Retina (tissue), 1 donor: ENCODE measurements at regions not wholly inside any gene's neighbourhood (a gene's known extent, or its start where the extent isn't known, plus 50 kb on each side); places are given as distances from the start of the nearest gene placed in this dataset.

Experiments used
- DNase-seq: peaks from one replicate; pipeline ENCODE4 v3.0.0-alpha.2; 2016

DNA sequence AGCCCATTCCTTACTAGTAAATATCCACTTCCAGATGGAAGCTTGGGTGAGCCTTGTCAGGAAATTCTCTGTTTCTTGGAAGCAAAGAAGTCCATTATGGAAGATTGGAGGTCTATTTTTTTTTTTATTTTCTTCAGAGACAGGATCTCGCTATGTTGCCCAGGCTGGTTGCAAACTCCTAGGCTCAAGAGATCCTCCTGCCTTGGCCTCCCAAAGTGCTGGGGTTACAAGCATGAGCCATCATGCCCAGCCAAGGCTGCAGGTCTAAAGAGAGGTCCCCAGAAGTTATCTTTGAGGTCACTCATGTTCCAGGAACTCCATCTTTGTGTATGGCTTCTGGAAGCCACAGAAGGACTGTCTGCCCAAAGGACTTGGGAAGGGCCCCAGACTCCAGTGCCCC lies 255.3 kb downstream of the LY86 start:
- DNase-seq: no peak

DNA sequence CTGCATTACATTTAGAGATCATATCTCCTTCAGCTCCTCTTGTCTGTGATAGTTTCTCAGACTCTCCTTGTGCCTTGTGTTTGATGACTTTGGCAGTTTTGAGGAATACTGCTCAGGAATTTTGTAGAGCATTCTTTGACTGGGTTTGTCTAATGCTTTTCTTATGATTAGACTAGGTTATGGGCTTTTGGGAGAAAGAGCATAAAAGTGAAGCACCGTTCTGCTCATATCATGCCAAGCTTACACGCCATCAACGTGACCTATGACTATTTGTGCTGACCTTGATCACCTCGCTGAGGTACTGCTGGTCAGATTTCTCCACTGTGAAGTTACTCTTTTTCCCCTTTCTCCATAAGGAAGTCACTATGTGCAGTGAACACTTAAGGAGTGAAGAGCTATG lies 256.0 kb downstream of the LY86 start:
- DNase-seq: no peak

DNA sequence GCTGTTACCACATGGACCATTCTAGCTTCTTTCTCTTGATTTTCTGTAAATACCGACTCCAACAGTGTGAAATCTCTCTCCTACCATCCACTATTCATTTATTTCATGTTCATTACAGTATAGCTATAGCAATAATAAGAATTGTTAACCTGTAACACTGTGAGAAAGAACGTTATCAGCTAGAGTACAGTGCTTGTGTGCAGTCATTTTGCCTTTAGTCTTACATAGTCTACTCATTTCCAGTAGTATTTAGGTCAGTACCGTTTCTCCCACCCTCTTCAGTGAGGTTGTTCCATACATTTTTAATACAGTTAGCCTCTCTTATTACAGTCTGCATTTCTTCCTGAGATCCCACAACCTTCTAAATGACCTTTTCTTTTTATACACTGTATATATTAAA lies 257.1 kb downstream of the LY86 start:
- no peak for DNase-seq

DNA sequence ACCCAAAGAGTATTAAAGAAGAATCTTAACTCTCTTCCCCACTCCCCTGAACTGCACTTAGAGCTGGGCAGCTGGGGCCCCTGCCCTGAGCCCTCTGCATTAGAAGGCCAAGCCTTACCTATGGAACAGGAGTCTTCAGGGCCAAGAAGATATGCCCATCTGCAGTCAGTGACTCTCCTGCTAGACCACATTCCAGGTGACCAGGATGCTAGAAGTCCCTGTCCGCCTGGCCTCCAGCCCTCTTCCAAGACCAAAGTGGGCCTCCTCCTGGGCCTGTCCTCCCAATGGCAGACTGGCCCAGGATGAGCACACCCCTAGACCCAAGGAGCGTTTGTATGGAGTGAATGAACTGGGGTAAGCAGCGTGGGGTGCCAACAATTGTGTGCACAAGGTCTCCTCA lies 259.1 kb downstream of the LY86 start:
- DNase-seq: no peak

DNA sequence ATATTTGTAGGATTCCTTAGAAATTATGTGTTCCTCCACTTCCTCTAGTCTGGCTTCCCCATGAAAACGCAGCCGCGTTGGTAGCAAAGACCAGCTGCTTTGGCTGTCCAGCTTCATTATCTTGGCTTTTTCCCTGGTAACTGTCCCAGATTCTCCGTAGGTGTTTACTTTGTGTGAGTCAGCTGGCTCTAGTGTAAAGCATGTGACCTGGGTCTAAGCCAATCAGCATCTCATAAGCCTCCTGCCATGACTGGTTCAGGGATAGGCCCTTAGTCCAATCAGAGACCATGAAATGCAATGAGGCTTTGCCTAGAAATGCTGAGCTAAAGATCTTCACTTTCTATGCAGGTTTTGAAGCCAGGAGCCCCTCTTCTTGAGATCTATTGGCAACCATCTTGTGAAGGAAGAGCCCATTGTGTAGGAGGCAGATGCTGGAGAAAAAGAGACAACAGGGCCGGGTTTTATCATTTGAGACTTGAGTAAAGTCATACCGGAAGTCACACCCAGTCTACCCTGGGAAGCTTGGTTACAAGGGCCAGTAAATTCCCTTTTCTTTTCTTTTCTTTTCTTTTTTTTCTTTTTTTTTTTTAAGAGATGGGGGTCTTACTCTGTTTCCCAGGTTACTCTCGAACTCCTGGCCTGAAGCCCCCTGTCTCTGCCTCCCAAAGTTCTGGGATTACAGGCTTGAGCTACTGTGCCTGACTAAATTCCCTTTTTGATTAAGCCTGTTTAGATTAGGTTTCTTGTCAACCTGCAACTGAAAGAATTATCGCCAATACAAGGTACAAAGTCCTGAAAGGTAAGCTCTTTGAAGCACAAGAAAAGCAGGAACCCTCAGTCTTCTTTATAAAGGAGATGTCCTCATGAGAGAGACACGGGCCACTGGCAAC lies 256.5 kb upstream of the RREB1 start:
- no peak for DNase-seq

DNA sequence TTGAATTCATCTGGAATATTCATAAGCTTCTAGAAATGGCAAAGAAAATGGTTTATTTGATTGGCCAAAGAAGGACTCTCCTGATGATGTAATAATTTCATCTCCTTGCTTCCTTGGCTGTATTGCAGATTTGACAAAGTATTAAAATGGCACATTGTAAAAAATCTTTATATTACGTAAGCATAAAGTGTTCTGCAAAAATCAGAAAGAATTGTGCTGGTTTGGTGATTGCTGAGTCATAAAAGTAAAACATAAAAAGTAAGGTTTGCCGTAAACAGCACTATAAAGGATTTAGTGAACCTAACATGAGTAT lies 255.9 kb upstream of the RREB1 start:
- DNase-seq: no peak

DNA sequence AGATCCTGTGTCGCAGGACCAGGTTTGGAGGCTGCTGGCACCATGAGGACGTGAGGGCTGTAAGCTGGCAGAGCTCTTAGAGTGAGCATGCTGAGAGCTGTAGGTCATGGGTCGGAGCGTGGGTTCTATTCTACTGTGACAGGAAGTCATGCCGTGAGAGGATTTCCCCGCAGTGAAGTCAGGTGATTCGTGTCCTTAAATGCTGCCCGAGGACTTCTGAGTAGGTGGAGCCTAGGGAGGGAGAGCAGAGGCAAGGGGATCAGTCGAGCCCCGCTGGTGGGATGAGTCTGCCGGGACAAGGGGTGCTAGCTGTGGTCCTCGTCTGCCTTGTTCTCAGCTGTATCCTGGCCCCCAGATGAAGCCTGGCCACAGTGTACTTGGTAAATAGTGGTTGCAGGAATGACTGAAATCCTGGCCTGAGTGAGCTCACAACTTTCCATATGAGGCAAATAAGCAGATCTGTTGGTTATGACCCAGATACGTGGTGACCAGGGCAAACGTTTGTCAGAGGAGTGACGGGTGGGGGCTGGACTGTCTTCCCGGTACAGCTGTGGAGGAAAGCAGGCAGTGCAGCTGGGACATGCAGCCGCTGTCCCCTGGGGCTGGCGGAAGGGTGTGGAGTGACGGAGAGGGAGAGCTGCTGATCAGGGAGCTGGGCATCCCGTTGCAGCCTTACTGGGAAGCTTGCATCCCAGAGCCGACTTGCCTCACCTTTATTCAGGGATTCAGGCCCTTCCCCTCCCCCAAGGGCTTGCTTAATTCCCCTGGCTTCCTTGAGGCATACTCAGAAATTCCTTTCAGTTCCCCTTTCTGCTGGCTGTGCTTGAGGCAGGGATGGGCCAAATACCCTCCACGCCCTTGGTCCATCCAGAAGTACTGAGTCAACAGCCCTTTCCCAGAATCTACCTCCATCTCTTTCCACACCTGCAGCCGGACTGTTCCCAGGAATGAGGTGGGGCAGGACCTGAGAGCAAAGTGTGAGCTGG lies 250.9 kb upstream of the RREB1 start:
- DNase-seq: peak; percentile 53

DNA sequence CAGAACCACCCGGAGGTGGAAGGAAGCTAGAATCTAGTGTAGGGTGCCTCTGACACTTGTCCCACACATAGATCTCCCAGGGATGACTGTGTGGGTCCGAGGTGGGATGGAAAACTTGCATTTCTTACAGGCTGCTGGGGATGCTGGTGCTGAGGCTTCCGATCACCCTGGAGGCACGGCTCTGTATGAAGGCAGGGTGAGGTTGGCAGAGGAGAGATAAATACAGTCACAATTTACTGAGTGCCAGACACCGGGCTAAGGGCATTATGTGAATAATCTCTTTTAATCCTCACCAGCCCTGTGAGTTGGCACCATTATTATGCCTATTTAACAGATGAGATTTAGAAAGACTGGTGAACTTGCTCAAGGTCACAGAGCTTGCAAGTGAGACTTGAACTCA lies 250.2 kb upstream of the RREB1 start:
- DNase-seq: no peak

DNA sequence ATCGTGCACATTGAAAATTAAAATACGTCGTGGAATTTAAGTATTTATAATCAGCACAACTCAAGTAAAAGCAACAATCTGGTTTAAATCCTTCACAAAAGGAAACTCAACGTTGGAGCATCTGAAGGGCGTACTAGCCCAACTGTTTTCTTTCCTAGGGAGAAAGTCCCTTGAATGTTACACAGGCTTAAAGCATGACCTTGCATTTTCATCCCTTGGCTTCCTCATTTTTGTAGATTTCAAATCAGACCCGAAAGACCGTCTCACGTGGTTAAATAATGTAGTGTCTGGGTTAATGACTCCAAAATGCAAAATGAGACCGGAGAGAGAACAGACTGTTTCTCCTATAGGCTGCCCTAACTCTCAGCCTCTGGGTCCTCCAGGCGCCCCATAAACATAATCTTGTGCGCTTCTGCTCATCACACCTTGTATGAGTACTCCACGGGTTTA lies 249.2 kb upstream of the RREB1 start:
- no peak for DNase-seq

DNA sequence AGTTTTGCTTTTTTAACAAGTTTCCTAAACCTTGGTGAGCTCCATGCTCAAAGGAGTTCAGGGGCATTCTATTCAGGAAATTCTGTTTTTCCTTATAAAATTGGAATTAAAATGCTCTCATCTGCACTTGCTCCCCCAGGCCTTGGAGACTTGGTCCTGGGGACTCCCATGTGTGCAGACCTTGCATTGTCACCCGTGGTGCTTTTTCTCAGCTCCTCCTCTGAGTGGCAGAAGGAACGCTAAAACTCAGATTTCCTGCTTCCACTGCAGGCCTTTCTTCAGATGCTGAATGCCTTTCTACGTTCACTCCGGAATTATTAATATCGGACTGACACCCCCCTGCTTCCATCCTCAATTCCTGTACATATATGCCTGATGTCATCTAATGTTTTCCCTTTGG lies 248.7 kb upstream of the RREB1 start:
- no peak for DNase-seq

DNA sequence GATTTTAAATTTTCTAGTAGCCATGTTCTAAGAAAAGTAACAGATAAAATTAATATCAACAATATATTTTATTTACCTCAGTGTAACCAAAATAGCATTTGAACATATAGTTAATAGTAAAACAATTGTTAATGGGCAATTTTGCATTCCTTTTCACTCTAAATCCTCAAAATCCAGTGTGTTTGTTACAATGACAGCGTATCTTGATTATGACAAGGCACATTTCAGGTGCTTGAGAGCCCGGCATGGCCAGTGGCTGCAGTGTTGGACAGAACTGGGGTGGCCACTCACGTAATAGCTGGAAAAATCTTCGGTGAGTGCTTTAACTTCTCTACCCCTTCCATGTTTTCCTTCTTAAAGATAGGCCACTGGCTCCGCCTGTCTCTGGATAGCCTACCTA lies 248.0 kb upstream of the RREB1 start:
- DNase-seq: no peak

DNA sequence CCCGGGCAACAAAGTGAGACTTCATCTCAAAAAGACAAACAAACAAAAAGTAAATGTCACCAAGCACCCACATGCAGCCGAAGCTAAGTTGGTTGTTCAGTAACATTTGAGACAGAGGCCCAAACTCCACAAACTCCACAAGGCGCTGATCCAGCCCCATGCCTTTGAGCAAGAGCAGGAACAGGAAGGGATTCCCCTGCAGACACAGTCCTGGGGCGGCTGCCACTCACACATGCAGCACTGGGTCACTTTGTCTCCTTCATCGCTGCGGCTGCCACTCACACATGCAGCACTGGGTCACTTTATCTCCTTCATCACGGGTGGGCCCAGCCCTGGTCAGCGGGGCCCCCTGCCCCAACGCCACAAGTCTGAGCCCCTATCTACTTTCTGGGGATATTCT lies 246.9 kb upstream of the RREB1 start:
- no peak for DNase-seq

DNA sequence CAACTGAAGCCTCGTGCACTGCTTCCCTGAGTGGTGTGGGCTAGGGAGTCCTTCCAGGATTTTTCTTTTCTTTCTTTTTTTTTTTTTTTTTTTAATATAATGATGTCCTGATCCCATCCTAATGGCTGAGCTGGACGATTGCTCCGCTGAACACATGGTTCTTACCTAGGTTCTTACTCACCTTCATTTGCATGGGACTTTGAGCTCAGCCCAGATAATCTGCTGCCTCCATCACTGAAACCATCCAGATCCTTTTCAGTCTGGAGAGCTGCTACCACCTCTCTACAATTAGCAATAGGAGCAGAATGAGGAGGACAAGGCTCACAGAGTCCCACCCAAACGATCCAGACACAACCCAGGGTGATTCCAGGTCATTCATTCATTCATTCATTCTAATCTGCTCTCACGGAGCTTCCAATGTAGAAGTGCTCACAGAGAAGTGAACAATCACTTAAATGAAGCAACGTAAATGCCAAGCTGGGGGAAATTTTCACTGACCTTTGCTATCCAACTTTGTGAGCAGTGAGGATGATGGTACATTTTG lies 246.3 kb upstream of the RREB1 start:
- DNase-seq: no peak

DNA sequence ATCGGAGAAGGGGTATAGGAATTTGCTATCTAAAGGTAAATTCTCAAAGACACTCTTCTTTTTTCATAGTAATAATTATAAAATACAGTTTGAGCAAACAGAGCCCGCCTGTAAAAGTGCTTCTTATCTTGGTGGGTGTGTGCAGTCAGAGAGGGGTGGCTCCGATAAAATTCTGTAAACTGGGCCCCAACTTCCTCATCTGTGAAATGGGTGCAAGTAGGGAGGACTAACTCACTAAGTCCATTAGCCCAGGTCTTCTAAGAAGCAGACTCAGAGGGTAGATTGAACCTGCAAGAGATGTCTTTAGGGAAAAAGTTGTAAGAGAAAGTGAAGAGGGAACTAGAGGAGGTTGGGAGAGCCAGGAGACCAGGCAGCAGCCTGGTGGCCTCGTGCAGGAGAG lies 245.8 kb upstream of the RREB1 start:
- DNase-seq: no peak

DNA sequence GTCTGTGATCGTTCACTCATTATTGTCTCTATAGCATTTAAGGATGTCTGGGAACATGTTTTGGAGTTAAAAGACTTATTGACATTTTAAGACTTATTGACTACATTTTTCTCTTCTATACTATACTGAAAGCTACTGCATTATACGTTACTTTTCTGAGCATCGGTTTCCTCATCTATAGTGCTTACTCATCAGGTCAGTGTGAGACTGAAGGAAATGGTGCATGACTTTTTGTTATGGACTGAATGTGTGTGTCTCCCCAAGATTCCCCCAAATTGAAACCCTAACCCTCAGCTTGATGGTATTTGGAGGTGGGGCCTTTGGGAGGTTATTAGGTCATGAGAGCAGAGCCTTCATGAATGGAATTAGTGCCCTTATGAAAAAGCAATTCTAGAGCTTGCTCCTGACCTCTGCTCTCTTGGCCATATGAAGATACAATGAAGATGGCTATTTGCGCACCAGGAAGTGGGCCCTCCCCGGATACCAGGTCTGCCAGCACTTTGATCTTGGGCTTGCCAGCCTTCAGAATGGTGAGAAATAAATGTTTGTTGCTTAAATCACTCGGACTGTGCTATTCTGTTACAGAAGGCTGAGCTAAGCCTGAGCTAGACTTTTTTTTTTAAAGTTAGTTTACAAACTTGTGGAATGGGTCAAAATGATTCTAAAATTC lies 243.7 kb upstream of the RREB1 start:
- DNase-seq: no peak

DNA sequence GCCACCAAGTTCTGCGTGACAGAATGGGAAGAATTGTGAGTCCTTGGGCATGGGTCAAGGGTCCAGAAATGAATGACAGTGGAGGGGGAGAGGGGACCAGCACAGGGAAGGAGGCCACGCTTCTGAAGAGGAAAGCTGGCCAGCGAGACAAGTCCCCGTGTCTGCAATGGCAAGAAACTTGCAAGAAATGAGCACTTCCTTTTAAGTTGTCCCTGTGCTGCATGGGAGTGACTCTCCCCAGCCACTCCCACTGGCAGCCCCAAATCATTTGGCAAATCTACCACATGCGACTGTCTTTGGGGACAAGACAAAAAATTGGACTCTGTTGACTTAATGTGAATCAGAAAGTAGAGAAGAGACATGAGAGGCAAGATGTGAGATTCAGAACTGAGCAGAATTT lies 242.2 kb upstream of the RREB1 start:
- DNase-seq: no peak

DNA sequence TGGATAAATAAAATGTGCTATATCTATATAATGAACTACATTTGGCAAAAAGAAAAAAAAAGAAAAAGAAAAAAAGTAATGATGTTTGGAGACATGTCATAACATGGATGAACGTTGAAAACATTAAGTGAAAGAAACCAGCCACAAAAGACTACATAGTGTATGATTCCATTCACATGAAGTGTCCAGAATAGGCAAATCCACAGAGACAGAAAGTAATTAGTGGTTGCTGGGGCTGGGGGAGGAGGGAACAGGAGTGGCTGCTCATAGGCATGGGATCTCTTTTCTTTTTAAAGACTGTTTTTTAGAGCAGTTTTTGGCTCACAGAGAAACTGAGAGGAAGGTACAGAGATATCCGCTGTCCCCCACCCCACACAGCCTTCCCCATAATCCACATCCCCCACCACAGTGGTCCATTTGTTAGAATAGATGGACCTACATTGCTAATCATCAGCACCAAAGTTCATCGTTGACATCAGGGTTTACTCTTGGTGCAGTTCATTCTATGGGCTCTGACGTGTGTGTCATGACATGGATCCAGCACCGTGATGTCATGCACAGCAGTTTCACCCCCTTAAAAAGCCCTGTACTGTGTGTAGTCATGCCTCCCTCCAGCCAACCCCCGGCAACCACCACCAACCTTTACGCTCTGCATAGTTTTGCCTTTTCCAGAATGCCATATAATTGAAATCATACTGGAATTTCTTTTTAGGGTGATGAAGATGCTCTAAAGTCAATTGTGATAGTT lies 240.9 kb upstream of the RREB1 start:
- DNase-seq: no peak

DNA sequence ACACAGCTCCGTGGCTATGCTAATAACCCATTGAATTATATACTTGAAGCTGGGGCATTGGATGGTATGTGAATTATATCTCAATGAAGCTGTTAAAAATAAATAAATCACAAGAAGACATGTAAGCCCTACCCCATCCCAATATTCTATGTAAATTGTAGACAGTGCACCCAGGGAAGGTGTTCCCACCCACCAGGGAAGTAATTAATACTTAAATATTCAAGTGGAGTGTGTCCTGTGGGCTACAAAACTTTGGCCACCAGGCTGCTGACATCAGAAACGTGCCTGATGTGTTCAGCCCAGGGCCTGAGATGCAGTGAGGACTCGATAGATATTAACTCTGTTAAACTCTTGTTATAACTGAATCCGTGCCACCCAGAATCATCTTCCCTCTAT lies 240.4 kb upstream of the RREB1 start:
- DNase-seq: no peak

DNA sequence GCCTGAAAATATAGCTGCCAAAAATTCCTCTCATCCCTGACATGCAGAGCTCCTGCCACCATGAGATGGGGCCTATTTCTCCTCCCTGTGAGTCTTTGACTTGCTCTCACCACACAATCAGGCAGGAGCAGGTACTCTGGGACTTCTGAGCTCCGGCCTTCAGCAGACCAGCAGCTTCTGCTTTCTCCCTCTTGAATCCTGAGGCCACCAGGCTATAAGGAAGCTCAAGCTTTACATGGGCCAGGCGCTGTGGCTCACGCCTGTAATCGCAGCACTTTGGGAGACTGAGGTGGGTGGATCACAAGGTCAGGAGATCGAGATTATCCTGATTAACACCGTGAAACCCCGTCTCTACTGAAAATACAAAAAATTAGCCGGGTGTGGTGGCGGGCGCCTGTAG lies 238.7 kb upstream of the RREB1 start:
- no peak for DNase-seq

DNA sequence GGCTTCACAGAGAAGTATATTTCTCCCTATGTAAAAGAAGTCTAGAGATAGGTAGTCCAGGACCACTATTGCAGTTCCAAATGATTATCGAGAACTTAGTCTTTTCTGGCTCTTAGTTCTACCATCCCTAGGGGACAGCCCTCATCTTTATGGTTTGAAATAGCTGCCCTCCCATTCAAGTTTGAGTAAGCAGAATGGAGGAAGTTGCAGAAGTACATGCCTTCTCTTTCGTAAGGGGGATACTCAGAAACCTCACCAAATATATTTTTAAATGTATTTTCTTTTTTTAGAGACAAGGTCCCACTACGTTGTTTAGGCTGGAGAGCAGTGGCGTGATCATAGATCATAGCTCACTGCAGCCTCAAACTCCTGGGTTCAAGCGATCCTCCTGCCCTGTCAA lies 236.8 kb upstream of the RREB1 start:
- DNase-seq: no peak

DNA sequence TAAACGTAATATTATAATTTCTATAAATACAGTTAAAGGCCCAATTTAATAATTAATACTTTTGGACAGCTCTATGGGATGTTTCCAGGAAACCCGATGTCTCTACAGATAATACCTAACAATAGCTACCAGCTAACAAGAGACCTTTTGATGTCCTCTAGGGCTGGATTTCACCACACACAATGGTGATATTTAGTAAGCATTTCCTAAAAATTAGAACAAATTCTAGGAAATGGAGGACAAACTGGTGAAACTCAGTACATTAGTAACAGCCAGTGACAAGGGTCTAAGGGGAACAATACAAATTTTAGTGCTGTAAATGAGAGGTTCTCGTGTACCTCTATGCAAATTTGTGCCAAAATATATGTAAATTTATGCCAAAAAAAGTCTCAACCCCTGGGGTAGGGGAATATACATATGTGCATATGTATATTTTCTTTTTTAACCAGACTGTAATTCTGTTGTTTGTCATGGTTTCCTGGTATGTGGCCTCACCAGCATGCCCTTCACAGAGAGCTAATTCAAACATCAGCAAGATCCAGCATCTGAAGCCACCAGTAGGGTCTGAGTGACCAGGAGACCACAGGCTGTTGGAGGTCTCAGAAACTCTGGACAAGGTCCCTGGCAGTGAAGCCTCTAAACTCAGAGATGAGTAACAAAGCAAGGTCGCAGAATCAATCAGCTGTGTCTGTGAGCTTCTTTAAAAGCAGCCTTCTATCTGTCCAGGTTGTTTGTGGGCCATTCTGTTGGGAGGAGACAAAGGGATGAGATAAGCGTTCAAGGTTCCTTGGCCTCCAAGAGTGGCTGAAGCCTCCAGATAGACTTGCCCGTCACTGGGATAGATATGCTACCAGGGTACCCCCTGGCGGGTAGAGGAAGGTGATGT lies 235.1 kb upstream of the RREB1 start:
- no peak for DNase-seq
